ENCODE measurements at regions not wholly inside any gene's neighbourhood (a gene's known extent, or its start where the extent isn't known, plus 50 kb on each side); places are given as distances from the start of the nearest gene placed in this dataset.

DNA sequence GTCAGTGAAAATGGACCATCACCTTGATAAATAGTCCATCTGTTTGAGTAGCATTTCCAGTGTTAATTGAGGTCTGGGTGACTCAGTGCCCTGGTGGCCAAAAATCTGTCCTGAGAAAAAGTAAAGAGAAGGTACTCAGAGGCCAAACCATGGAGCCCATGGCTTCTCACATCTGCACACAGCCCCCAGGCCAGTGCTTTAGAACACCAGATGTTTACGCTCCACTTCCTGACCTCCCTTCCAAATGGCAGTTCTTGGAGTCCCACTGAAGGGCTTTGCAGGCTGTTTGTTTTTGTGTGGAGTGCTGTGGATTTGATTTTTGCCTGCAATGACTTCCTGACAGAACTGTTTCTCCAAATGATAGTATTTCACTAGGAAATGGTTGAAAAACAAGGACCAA lies 60.2 kb upstream of the GPC4 start:
- Histone ChIP-seq H3K4me3 (ENCODE audit: insufficient read depth, low read depth, low read length) (no peak overlapping the region), H3K27me3 (ENCODE audit: control insufficient read depth, insufficient read depth, low read length) (no peaks in the 10 kb centered on the region), H3K4me1 (ENCODE audit: control insufficient read depth, insufficient read depth, low read length) (no peaks in the 10 kb centered on the region), H2AFZ (replicated peaks; ENCODE audit: low read length, poor library complexity) (no peak overlapping the region), H3K9me1 (ENCODE audit: insufficient read depth, low read length) (no peaks in the 10 kb centered on the region), H4K5ac (ENCODE audit: low read depth, low read length) (no peak overlapping the region), H4K8ac (ENCODE audit: low read depth in 2 of 2, low read length in 2 of 2) (no peak overlapping the region), H2BK5ac (ENCODE audit: low read depth, low read length, poor library complexity, severe bottlenecking) (no peak overlapping the region), H3K23ac (ENCODE audit: low read depth, low read length) (no peak overlapping the region), H2AK5ac (ENCODE audit: low read depth, low read length) (no peak overlapping the region), H3K9me3 (ENCODE audit: control insufficient read depth, insufficient read depth, low read length) (no peaks in the 10 kb centered on the region), H2BK20ac (ENCODE audit: low read depth, low read length) (no peak overlapping the region), H3K4ac (ENCODE audit: low read depth, low read length) (no peak overlapping the region), H2AK9ac (replicated peaks; ENCODE audit: low read depth, low read length, poor library complexity) (no peak overlapping the region), H3K36me3 (ENCODE audit: control insufficient read depth, insufficient read depth, low read length) (no peaks in the 10 kb centered on the region), H4K91ac (ENCODE audit: insufficient read depth, low read depth, low read length) (no peak overlapping the region), H3K4me2 (ENCODE audit: low read depth, low read length) (no peak overlapping the region), H3K14ac (replicated peaks; ENCODE audit: low read depth, low read length) (no peak overlapping the region), H3K79me1 (ENCODE audit: low read depth in 1 of 2, low read length in 2 of 2) (no peaks in the 10 kb centered on the region), H2BK15ac (ENCODE audit: low read depth, low read length) (no peak overlapping the region), H3K27ac (ENCODE audit: insufficient read depth, low read length) (no peak overlapping the region), H3K18ac (ENCODE audit: low read depth, low read length) (no peak overlapping the region), H2BK120ac (ENCODE audit: low read depth, low read length) (no peak overlapping the region), H4K20me1 (ENCODE audit: insufficient read depth, low read length) (no peaks in the 10 kb centered on the region), H3K9ac (ENCODE audit: low read depth, low read length) (no peak overlapping the region), H3K56ac (ENCODE audit: extremely low read depth, insufficient read depth, low read length) (no peak overlapping the region)
- dilution Hi-C loops (cut with HindIII; ENCODE audit: low sequenced_read_pairs, unreplicated experiment), result no loop called here
- ATAC-seq (ENCODE audit: low read depth) (no peak), DNase-seq (no peak)
- intact Hi-C loops (cut with micrococcal nuclease), result no loop called here
- no peak for TF ChIP-seq FOS (IDR thresholded peaks at IDR 0.05; ENCODE audit: low read depth, low read length)
- TF ChIP-seq, protein P1, sequence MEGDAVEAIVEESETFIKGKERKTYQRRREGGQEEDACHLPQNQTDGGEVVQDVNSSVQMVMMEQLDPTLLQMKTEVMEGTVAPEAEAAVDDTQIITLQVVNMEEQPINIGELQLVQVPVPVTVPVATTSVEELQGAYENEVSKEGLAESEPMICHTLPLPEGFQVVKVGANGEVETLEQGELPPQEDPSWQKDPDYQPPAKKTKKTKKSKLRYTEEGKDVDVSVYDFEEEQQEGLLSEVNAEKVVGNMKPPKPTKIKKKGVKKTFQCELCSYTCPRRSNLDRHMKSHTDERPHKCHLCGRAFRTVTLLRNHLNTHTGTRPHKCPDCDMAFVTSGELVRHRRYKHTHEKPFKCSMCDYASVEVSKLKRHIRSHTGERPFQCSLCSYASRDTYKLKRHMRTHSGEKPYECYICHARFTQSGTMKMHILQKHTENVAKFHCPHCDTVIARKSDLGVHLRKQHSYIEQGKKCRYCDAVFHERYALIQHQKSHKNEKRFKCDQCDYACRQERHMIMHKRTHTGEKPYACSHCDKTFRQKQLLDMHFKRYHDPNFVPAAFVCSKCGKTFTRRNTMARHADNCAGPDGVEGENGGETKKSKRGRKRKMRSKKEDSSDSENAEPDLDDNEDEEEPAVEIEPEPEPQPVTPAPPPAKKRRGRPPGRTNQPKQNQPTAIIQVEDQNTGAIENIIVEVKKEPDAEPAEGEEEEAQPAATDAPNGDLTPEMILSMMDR (conservative IDR thresholded peaks at IDR 0.05; ENCODE audit: low read depth, low read length), result no peak
- TF ChIP-seq RAD21 (IDR thresholded peaks at IDR 0.05; ENCODE audit: low read length), result no peak
- TF ChIP-seq SMC3 (IDR thresholded peaks at IDR 0.05; ENCODE audit: low read depth, low read length), result no peak
- no peak for TF ChIP-seq CHD1 (IDR thresholded peaks at IDR 0.05; ENCODE audit: low read depth, low read length)
- TF ChIP-seq MAFK (IDR thresholded peaks at IDR 0.05; ENCODE audit: low read depth, low read length), result no peak
- TF ChIP-seq POLR2A (IDR thresholded peaks at IDR 0.05; ENCODE audit: low read depth, low read length), result no peak
- TF ChIP-seq RCOR1 (IDR thresholded peaks at IDR 0.05; ENCODE audit: insufficient replicate concordance, low read length), result no peak
- TF ChIP-seq NFE2L2 (IDR thresholded peaks at IDR 0.05; ENCODE audit: low read depth, low read length), result no peak
- TF ChIP-seq, protein P2, sequence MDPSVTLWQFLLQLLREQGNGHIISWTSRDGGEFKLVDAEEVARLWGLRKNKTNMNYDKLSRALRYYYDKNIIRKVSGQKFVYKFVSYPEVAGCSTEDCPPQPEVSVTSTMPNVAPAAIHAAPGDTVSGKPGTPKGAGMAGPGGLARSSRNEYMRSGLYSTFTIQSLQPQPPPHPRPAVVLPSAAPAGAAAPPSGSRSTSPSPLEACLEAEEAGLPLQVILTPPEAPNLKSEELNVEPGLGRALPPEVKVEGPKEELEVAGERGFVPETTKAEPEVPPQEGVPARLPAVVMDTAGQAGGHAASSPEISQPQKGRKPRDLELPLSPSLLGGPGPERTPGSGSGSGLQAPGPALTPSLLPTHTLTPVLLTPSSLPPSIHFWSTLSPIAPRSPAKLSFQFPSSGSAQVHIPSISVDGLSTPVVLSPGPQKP (IDR thresholded peaks at IDR 0.05; ENCODE audit: borderline replicate concordance, low read depth, low read length), result no peak
- TF ChIP-seq, protein P3, sequence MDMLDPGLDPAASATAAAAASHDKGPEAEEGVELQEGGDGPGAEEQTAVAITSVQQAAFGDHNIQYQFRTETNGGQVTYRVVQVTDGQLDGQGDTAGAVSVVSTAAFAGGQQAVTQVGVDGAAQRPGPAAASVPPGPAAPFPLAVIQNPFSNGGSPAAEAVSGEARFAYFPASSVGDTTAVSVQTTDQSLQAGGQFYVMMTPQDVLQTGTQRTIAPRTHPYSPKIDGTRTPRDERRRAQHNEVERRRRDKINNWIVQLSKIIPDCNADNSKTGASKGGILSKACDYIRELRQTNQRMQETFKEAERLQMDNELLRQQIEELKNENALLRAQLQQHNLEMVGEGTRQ (IDR thresholded peaks at IDR 0.05; ENCODE audit: low read depth, low read length), result no peak
- TF ChIP-seq BHLHE40 (IDR thresholded peaks at IDR 0.05; ENCODE audit: low read depth, low read length), result no peak
- TF ChIP-seq MAZ (IDR thresholded peaks at IDR 0.05; ENCODE audit: borderline replicate concordance, low read depth, low read length), result no peak
- no peak for TF ChIP-seq MXI1 (IDR thresholded peaks at IDR 0.05; ENCODE audit: borderline replicate concordance, low read depth, low read length)
- ChIA-PET CTCF (no interaction called here), POLR2A (ENCODE audit: unreplicated experiment) (no interaction called here)
- WGBS, 2 experiments (ENCODE audit: extremely low coverage in 2 of 2, insufficient read length in 1 of 2), result no CpG with 5 or more reads among the region's 1 CpG
- in situ Hi-C loops (cut with MboI; ENCODE audit: low sequenced_read_pairs), result no loop called here
- BruUV-seq (replicated peaks), result no TSS peak

All from IMR-90 (cell line).